GM18873 (cell line): ENCODE measurements at regions not wholly inside any gene's neighbourhood (a gene's known extent, or its start where the extent isn't known, plus 50 kb on each side); places are given as distances from the start of the nearest gene placed in this dataset.

ENCODE experiments used
- ATAC-seq: cut with Tn5 transposase; IDR thresholded peaks from one replicate; pipeline ENCODE4 v1.9.1; 2021; ENCODE audit warnings: mild to moderate bottlenecking, moderate library complexity, moderate number of reproducible peaks; ENCODE audit not compliant: unreplicated experiment, low FRiP score

DNA sequence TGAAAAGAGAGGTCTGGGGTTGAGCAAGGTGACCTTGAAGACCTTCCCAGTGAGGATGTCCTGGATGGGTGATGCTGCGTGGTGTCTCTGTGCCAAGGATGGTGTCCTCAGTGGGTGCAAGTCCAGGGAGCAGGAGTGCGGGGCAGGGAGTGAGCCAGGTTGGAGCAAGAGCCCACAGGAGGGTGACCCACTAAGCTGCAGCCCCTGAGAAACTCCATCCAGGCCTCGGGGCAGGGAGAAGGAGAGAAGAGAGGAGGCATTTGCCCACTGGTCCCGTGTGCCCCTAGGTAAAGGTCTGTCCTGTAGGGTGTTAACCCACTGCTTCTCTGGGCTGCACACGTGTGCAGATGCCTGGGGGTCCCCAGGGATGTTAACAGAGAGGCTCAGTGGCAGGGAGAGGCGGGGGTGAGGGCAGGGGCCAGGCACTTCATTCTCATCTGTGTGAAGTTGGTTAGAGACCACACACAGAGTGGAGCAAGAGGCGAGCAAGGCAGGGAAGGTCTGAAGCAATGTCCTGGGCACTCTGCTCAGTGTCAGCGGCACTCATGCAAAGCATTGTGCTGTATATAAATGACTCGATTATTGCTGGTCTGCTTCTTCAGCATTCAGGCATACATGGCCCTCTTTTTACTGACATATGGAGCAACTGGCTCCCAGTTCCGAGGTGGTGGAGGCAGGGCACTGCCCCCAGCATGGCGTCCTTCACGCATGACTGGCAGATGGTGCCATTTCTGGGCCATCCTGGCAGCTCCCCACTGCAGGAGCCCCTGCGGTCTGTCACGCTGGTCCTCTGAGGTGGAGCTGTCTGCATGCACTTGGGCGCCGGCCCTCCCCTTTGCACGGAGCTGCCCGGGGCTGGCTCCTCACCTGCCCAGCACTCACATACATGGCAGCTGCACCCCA lies 117.2 kb upstream of the HS6ST1 start:
- ATAC-seq, result no peak

DNA sequence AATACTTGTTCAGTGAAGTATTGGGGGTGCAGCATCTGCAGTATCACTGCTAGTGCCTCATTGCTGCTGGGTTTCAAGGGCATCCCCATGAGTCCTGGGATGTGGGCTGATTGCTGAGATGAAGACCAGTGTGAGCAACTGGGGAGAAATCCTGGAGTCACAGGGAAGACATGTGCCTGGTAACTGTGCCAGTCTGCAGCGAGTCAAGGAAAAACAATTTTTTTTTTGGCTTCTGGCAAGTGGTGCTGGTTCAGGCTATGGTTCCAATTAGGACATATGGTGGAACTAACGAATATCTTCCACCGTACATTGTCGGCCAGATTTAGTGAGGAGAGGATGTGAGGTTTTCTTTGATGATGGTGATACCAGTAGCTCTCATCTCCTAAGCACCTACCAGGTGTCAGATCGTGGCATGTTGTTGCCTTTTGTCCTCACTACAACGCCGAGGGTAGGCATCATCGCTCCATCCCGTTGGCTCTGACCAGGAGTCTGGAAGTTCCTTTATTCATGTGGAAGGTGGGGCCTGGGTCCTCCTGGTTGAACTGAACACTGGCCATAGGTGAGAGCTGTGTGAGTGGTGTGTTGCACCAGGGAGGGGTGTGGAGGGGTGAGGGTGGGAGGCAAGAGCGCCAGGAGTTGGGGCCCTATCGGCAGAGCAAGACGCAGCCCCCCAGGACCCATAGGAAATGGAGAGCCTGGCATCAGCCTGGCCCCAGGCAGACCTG lies 118.0 kb upstream of the HS6ST1 start:
- ATAC-seq, result no peak

DNA sequence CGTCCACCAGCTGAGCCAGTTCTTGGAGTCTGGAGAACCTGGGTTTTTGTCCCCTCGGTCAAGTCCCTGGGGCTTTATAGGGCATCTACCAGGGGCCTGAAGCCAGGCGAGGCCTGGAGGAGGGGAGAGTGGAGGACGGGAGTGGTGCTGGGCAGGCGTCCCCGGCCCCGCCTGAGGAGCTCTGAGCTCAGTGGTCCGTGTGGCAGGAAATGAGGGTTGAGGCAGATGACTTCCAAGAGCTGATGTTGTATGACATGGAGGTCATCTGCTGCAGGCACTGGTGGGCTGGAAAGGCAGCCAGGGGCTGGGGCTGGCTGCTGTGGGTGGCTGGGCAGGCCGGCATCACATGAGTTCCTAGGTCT lies 118.5 kb upstream of the HS6ST1 start:
- no peak for ATAC-seq

DNA sequence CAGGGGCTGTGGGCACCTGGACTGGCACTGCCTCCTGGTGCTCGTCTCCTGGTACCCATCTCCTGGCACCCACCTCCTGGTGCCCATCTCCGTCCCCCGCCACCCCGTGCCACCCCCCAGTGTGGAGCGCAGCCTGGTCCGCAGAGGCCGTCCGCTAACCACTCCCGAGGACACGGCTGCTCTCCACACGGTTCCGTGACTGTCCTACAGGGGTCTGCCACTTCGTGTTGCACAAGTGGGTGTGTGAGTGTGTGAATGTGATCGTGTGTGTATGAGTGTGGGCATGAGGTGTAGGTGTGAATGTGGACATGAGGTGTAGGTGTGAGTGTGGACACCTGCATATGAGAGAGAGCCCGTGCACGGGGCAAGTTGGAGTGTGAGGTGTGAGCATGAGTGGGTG lies 119.4 kb upstream of the HS6ST1 start:
- ATAC-seq, result no peak

DNA sequence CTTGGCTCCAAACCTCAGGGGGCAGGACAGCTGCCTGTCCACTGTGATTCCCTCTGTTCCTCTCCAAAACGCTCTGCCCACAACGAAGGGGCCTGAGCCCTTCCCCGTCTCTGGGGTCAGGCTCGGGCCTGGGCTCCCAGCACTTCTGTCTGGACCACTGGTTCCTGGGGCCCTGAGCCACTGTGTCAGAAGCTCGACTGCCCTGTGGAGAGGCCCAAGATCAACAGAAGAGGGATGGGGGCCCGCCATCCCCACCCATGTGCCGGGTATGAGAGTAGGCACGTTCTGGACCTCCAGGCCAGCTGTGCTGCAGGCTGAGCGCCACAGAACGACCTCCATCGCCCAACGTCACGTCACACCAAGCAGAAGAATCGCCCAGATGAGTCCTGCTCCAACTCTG lies 119.9 kb upstream of the HS6ST1 start:
- ATAC-seq, result no peak

DNA sequence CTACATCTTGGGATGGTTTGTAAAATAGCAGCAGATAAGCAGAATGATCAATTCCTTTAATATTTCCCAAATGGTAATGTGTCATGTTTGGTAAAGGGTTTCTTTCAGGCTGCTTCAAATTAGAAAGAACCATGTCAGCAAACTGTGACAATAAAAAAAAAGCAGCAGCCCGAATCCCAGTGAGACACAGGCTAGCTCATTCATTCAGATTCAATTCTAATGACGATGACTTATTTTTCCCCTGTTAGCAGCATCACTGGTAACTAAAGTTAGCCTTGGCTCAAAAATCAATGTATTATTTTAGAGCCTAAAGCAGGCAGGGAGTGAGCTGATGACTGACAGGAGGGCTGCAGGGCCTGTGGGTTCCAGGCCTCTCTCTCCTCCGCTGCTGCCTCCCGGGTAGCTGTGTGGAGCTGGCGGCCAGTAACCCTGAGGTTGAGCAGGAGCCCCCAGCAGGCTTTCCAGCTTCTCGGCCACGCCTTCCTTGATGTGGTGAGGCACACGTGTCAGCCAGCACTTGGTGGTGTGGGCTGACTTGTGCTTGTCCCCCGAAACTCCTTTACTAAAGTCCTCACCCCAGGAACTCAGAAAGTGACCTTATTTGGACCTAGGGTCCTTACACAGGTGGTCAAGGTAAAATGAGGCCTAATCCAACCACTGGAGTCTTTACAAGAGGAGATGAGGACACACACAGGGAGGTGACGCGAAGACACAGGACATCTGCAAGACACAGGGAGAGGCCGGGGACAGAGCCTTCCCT lies 120.5 kb upstream of the HS6ST1 start:
- ATAC-seq, result no peak

DNA sequence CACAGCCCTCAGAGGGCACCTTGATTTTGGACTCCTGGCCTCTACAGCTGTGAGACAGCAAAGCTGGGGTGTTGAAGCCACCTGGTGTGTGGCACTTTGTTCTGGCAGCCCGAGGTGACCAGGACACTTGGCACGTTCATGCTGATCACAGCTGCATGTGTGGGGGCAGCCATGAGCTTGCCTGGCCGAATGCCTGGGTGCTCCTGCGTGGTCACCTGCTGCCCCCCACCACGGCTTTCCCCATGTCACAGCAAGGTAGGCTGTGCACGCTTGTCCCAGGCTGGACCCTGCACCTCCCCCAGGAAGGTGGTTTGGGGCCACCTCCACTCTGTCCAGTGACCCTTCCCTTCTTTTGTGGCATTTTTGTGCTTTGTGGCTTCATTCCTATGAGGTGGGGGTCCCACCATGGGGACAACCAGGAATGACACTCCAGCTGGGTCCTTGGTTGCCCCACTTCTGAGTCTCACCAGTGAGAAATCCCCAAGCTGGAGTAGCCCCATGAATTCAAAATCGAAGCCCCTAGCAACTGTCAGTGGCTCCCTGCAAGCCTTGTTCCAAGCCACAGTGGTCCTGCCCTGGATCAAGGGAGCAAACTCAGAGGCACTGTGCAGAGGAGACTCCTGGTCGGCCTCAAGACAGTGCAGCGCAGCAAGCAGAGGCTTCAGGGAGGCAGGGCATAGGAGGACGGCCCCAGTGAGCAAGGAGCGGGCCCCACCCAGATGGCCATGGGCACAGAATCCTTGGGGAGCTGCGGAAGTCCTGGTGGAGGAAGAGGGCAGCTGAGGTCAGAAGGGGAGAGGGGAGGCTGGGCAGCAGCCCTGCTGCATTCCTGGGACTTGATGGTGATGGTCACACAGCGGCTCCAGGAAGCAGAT lies 121.4 kb upstream of the HS6ST1 start:
- no peak for ATAC-seq

DNA sequence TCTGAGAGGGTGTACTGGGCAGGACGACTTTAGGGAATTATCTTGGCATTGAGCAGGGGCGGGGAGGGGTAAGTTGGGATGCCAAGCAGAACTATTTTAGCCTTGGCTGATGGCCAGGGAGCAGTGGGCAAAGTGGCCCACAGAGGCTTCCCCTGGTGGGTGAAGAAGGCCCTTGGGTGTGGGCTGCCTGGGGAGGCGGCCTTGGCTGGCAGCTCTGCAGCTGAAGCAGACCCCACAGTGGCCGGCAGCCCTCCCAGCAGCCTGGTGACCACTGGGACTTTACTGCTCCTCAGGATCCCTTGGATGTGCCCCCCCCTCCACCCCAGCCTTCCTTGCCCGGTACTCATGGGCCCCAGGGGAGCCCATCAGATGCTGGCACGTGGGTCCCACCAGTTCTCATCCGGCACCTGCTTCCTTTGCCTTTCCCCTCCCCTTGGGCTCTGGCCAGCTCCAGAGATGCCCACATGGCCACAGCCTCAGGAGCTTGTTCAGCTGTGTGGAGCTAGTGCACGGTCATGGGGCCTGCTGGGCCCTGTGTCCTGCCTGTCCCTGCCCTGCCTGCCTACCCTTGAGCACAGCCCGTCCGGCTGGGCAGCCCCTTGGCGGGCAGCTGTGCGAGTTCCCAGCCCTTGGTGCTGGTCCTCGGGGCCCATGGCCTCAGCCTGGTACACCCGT lies 122.1 kb upstream of the HS6ST1 start:
- no peak for ATAC-seq

DNA sequence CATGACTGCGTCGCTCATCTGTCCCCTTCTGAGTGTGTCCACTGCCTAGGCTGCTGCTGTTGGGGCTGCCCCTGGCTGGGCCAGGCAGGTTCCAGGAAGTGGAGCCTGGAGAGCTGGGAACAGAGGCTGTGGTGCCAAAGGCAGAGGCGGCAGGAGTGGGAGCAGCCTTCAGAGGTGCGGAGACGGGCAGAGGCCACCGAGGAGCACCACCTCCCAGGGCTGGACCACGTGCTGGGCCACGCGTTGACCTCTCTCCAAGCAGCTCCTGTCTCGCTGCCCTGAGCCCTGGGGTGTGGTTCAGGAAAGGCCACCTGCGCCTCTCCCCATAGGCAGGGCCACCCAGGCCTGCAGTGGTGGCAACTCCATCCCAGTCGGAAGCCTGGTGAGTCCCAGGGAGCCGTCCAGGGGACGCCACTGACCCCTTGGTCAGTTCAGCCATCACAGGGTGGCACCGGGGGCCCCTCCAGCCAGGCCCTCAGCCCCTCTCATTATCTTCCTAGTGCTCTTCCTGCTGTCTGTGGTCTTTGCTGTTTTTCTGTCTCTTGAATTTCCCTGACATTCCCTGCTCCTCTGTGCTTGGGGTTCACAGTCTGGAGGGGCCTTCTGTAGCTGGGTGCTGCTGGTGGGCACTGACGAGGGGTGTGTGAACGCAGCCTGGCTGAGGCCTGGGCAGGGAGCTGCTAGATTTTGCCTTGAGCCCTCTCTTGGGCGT lies 122.8 kb upstream of the HS6ST1 start:
- ATAC-seq, result no peak

DNA sequence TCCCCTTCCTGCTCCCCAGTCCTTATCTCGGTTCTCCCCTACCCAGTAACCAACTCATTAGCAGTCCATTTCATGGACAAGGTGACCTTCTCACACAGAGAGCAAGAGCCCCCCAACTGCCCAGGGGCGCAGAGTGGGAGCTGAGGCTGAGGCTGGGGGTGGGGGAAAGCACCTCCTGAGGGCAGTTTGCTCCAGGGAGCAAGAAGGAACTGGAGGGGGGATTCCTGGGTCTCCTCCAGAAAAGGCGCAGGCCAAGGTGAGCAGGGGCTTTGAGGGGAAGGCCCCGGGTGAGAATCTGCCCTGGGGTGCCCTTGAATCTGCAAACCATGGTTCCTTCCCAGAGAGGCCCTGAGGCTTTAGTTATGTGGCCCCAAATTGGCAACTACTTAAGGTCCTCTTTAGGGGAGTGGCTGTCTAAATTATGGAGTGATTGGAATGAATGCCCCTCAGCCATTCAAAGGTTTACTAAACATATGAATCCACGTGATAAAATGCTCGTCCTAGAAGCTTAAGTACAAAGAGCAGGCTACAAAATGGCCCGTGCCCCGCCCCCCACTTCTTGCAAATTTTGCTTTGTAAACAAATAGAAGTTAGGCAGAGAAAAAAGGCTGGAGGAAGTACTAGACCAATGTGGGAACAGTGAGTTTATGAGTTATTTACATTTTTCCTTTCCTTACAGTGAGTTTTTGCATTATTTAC lies 123.5 kb upstream of the HS6ST1 start:
- no peak for ATAC-seq

DNA sequence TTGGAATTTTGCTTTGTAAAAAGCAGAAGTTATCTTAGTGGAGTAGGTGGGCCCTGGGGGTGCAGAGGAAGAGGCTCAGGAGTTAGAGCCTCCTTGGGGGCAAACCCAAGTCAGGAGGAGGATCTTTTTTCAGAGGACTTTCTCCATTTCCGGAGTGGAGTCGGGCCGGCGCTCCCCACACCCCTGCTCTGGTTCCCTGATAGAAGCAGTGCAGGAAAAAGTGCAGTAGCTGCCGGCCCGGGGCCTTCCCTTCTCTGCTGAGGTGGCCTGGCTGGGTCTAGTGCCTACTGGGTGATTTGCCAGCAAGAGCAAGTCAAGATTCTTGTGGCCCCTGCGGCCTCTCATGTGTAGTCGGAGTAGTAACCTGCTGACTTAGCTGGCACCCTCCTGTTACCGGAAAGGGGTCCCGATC lies 124.2 kb upstream of the HS6ST1 start:
- ATAC-seq, result no peak

DNA sequence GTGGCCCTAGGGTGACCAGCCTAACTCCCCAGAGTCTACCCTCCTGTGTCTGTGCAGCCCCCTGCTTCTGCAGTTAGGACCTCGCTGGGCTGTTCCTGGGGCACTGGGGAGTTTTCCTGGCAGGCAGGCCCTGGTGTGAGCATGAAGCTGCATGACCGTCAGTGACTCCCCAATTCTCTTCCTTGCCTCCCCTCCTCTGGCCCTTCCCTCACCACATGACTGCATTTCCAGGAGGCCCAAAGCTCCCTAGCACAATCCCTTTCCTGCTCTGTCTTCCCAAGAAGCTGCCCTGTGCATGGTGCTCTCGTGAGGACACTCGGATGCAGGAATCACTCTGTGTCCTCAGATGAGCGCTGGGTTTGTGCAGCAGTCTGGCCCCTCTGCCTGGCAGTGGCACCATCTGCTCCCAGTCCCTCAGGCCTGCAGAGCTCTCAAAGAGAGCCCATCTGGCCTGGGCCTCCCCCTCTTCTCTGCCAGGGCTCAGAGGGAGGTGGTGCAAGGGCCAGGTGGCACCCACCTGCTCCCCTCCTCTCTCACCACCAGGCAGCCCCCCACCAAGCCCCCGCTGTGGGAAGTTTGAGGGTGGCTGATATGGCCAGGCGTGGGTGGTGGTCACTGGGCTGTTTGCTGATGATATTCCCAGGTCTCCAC lies 125.6 kb upstream of the HS6ST1 start:
- no peak for ATAC-seq

DNA sequence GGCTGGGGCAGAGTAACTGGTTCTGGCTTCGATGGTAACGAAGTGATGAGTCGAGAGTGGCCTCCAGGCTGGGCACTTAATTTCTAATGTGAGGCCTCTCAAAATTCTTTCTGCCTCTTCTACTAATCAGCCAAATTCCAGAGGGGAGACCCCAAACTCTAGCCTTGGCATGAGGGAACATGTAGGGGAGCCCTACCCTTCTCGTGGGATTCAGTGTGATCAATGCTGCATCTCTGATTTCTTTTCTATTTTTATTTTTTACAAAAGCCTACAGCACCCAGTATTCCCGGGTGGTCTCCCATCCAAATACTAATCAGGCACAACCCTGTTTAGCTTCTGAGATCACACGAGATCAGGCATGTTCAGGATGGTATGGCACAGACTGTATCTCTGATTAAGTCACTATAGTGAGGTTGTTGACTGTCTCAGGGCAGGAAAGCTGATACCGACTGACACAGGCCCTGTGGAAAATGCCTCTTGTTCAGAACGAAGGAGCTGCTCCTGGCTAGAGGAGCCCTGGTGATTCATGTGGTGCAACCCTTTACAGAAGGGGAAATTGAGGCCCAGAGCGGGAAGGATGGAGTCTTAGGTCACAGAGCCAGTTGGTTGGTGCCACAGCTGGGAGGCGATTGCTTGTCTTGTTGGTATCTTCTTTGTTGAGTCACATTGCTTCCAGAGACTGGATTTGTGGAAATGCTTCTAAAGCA lies 126.3 kb upstream of the HS6ST1 start:
- ATAC-seq, result no peak

DNA sequence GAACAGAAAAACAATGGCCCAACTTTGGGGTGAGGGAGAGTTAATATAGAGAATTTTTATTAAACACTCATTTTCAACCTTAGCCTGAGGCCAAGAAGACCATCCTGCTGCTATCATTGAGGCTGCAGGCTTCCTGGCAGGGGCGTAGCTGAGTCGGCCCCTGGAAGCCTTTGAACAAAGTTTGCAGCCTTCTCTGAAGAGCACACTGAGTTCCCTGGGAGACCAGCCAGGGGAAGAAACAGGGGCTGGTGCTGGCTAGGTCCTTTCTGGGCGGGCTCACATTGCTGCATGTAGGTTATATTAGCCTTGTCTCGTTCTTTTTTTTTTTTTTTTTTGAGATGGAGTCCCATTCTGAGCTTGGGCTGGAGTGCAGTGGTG lies 126.8 kb upstream of the HS6ST1 start:
- ATAC-seq, result no peak

DNA sequence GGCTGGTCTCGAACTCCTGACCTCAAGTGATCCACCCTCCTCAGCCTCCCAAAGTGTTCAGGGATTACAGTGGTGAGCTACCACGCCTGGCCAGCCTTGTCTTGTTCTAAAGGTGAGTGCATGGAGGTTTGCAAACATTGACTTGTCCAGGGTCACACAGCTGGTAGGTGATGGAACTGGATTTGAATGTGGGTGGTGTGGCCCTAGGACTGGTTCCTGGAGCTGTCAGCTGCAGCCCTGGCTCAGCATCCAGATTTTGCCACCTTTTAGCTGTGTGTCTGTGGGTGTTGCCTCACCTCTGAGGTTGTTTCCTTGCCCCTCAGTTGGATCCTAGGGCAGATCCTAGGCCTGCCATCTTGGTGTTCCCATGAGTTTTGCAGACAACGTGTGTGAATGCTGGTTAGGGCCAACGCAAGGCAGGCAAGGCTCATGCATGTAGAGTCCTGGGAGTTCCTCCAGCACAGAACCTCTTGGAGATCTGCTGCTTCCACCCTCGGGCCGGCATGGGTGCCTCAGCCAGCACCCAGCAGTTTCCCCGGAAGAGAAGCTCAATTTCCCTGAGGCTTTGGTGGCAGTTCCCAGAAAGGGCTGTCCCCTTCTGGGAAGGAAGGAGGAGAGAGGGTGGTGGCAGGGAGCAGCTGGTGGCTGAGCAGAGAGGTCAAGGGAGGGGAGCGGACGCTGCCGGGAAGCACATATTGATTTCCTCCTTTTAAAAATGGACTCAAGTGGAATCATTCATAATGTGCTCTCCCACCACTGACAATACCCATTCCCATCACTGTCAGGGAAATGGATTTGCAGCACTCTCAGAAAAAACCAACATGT lies 127.6 kb upstream of the HS6ST1 start:
- ATAC-seq, result no peak

DNA sequence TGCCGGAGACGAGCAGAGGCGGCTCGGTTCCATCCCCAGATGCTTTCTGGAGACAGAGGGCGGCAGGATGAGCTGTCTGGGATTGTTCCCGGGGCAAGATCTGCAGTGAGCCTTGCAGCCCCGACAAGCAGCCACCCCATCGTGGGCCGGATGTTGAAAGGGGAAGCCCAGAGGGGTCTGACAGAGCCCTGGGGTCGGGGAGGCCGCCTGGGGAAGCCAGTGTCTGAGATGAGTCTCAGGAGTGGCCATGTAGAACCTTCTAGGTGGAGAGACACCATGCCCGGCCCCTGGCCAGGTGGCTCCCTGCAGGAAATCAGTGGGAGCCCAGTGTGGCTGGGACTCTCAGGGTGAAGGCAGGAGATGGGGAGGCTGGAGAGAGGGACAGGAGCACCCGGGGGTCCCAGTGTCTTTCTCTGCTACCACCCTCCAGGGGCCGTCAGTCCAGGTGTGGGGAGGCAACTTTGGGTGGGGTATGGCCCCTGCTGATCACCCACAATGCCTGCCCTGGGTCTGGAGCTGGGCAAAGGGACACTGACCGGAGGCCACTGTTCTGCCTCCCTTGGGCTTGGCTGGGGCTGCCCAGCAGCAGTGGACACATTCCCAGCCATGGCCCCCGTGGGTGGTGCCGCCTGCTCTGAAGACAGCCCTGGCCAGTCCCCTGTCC lies 128.3 kb upstream of the HS6ST1 start:
- ATAC-seq, result no peak
